Brain microvascular endothelial cell (primary cell): ENCODE measurements at regions not wholly inside any gene's neighbourhood (a gene's known extent, or its start where the extent isn't known, plus 50 kb on each side); places are given as distances from the start of the nearest gene placed in this dataset.

ENCODE experiments used
- DNase-seq: peaks from one replicate; pipeline ENCODE4 v3.0.0-alpha.2; 2020
- H3K27ac ChIP-seq: fragments of 250-450 bp; sonication (Bioruptor Pico); 2 replicates; pipeline ENCODE4 v1.5.1; 2020; ENCODE audit warnings: mild to moderate bottlenecking, moderate library complexity
- H3K27me3 ChIP-seq: fragments of 250-450 bp; sonication (Bioruptor Pico); replicated peaks from 2 replicates; pipeline ENCODE4 v1.5.1; 2020; ENCODE audit warnings: mild to moderate bottlenecking
- H3K36me3 ChIP-seq: fragments of 250-450 bp; sonication (Bioruptor Pico); replicated peaks from 2 replicates; pipeline ENCODE4 v1.5.1; 2020; ENCODE audit warnings: mild to moderate bottlenecking
- H3K4me3 ChIP-seq: 2 replicates; pipeline ENCODE4 v1.5.1; 2011; ENCODE audit warnings: low read depth, mild to moderate bottlenecking, control low read depth, low read length, moderate library complexity
- CTCF ChIP-seq: IDR thresholded peaks from 2 replicates; pipeline ENCODE4 v1.5.1; 2011; ENCODE audit warnings: low read depth, mild to moderate bottlenecking, moderate library complexity, low read length, control low read depth, inconsistent platforms; ENCODE audit errors: missing control alignments
- in situ Hi-C: cut with HindIII; loops from 2 replicates; pipeline ENCODE4 v1.10.0; 2017; ENCODE audit warnings: low sequenced_read_pairs, low pct_ligation_motif_present

- no peaks in the 10 kb centered on the region for H3K27me3 ChIP-seq
- TF ChIP-seq CTCF, result no peak
- no peak overlapping the region for H3K27ac ChIP-seq
- in situ Hi-C loops, result no loop called here
- H3K36me3 ChIP-seq, result no peaks in the 10 kb centered on the region
- DNase-seq, result no peak
- no peak overlapping the region for H3K4me3 ChIP-seq
These were observed 506.1 kb upstream of the HTR2C start for GRCh38 chrX:114077773-114078172.

GRCh38 chrX:114075073-114075673, 508.7 kb upstream of the HTR2C start:
- Histone ChIP-seq H3K27ac (no peak overlapping the region), H3K36me3 (no peaks in the 10 kb centered on the region), H3K27me3 (no peaks in the 10 kb centered on the region), H3K4me3 (no peak overlapping the region)
- DNase-seq, result no peak
- in situ Hi-C loops, result no loop called here
- no peak for TF ChIP-seq CTCF

GRCh38 chrX:114073926-114074325, 510.0 kb upstream of the HTR2C start:
- H3K36me3 ChIP-seq, result no peaks in the 10 kb centered on the region
- H3K4me3 ChIP-seq, result no peak overlapping the region
- no peak for DNase-seq
- in situ Hi-C loops, result no loop called here
- TF ChIP-seq CTCF, result no peak
- no peak overlapping the region for H3K27ac ChIP-seq
- no peaks in the 10 kb centered on the region for H3K27me3 ChIP-seq

- TF ChIP-seq CTCF, result no peak
- Histone ChIP-seq H3K27me3 (no peaks in the 10 kb centered on the region), H3K27ac (no peak overlapping the region), H3K36me3 (no peaks in the 10 kb centered on the region), H3K4me3 (no peak overlapping the region)
- DNase-seq, result no peak
- in situ Hi-C loops, result no loop called here
These were observed 512.5 kb upstream of the HTR2C start for GRCh38 chrX:114071412-114071811.

- no peak for TF ChIP-seq CTCF
- Histone ChIP-seq H3K4me3 (no peak overlapping the region), H3K27ac (no peak overlapping the region), H3K27me3 (no peaks in the 10 kb centered on the region), H3K36me3 (no peaks in the 10 kb centered on the region)
- no peak for DNase-seq
- in situ Hi-C loops, result no loop called here
These were observed 518.2 kb upstream of the HTR2C start for GRCh38 chrX:114065577-114066223.

- Histone ChIP-seq H3K27me3 (no peaks in the 10 kb centered on the region), H3K36me3 (no peaks in the 10 kb centered on the region), H3K27ac (no peak overlapping the region), H3K4me3 (no peak overlapping the region)
- in situ Hi-C loops, result no loop called here
- no peak for DNase-seq
- no peak for TF ChIP-seq CTCF
These were observed 522.7 kb upstream of the HTR2C start for GRCh38 chrX:114061226-114061625.
